Activated naive CD4-positive, alpha-beta T cell treated with anti-CD3 and anti-CD28 coated beads, Interleukin-2, amount 50 U/mL, for 16 hours (primary cell): ENCODE measurements at regions not wholly inside any gene's neighbourhood (a gene's known extent, or its start where the extent isn't known, plus 50 kb on each side); places are given as distances from the start of the nearest gene placed in this dataset.

Experiments used
- DNase-seq: peaks from one replicate; pipeline ENCODE4 v3.0.0-alpha.2; 2020

DNA sequence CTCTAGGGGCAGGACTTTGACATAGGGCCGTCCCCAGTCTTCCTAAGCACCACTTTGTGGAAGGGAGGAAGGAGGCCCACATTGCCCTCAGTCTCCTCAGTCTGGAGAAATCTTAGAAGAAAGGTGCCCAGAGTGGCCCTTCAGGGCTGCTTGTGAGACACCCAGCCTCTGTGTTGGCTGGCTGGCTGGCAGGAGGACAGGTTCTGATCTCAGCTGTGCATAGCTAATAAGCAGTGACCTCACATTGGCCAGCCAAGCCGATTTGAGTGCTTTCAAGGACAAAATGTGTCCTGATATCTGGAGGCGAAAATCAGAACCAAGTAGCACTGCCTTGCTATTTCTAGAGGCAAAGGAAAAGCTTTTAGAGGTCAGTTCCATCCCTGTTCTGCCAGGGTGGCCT is 211.5 kb downstream of the BCOR start:
- DNase-seq: no peak

DNA sequence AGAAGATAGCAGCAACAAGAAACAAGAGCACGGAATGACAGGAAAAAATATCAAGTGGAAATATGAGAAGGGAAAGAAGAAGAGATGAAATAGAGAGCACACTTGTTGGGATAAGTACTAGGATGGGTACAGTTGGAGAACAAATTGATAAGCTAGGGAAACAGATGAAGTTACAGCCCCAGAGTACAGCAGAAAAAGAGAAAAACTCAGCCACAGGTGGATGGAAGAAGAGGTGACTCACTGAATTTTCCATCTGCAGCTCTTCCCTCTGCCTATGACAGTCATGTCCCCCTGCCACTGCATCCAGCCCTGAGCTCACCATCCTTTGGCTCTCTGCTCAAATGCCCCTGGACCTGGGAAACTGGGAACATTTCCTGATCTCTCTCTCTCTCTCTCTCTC is 209.0 kb downstream of the BCOR start:
- no peak for DNase-seq

DNA sequence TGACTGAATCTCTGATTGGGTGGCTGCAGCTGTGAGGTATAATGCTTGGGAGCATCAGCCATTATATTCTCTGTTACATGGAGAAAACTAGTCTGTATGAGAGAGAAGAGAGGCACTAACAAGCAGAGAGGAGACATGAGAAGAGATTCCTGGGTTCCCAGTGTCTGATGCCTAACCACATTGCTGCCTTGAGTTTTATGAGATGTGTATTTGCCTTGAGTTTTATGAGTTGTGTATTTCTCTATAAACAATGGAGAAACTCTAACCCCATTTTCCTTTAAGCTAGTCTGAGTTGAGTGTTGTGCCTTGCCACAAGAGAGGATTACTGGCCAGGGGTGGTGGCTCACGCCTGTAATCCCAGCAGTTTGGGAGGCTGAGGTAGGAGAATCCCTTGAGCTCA is 208.1 kb downstream of the BCOR start:
- no peak for DNase-seq

DNA sequence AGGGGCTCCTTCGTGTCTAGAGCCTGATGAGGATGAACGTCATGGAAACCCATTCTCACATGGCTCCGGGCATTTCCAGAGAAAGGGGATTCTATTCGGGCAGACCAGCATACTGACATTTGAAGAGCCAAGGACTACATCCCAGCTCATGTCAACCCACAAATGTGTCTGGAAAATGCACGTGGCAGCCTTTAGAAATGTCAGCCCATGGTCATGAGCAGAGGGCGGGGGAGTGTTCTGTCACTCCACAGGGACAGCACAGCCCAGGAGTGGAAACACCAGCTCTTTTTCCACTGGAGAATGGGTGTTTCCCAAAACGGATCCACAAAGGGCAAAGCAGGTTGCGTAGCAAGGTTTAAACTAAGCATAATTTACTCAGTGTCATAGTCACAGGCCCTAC is 207.0 kb downstream of the BCOR start:
- no peak for DNase-seq

DNA sequence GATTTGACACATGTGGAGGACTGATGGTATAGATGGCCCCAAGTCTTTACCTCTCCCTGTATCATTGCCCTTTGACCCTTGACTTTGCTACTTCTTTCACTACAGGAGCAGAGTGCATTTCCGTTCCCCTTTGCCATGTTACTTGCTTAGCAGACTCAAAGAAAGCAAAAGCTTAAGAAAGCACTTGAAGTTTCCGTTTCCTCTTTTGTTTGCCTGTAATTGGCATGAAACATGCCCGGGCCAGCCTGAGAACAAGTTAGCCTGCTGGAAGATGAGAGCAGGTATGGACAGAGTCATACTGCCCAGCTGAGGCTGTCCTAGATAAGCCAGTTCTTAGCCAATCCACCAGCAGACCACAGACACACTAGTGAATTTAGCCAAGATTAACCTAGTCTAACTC is 206.0 kb downstream of the BCOR start:
- no peak for DNase-seq

DNA sequence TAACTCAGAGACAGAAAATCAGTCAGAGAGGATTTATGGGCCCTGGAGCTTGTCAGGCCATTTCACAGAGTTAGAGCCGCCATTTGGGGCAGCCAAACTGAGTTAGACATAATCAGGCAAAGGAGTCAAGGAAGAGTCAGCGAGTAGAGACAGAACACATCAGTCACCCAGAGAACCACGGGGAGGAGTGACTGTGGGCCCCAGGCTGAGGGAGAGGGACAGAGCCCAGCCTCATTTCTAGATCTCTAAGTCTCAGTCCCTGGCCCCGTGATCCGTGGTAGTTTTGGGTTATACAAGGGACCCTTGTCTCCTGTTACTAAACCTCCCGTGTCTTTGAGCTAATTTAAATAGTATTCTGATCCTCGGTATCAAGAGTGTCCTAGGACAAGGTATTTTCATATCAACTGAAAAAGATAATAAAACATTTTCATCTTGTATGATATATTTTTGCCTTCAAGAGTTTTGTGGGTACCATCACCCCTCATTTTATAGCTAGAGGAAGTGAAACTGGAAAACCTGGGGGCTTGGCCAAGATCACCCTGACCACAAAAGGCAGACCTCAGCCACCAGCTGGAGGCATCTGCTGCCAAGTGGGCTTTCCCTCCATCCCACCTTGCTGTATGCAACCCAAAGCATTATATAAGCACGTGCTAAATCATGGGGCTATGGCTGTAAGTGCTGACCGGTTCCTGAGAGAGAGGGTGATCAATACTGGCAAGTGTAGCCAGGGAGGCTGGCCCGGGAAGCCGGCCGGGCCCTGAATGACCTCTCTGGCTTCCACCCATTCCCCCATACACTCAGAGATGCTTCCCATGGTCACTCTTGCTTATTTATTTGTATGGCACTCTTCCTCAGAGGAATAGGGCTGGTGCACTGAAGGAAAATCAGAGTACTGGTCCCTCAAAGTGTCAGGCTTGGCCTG is 204.1 kb downstream of the BCOR start:
- DNase-seq: no peak

DNA sequence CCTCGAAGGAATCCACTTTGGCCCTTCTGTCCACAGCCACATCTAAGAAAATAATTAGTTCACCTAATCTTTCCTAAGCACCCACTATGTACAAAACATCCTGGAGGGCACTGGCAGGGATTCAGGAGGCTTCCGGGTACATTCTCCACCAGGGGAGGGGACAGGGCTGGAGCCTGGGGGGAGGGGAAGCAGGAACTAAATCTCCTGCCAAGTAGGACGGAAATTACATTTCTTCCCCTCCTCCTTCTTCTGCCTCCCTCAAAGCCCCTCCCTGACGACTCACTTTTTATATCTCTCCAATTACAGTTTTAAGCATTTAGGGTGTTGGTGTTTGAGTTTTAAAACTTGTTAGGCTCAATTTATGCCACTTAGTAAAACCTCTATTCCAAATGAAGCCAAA is 203.1 kb downstream of the BCOR start:
- DNase-seq: no peak

DNA sequence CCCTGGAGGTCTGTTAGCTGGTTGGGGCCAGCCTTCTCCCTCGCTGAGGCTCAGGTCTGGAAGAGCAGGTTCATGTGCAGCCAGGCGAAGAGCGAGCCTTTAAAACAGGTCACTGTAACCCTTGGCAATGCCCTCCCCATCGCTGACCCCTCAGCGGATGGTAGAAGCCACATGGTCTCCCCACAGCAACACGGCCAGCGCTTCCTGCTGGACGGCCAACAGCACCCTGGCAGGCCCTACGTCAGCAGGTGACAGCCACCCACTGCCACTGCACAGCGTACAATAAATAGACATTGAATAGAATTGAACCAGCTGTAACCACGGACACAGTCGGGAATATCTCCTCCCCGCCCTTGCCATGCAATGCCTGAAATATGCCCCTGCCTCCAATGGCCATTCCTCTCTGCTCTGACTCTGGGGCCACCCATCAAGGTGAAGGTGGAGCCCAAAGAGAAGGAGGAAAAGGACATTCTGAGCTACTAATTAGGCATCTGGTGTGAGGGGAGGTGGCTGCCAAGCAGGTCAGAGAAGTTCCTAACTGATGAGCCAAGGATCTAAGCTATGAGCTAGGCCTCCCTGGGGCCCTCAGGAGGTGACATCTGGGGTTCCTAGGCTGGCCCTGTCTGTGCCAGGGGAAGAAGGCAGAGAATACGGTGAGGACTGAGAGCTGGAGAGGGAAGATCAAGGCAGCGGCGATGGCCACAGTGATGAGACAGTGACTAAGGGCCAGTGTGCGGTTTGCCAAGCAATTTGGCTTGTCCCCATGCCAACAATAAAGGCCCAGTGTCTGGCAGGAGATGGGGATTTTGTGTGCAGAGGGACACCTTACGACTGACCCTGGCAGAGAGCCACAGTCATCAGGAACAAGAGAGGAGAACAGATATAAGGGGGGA is 202.3 kb downstream of the BCOR start:
- no peak for DNase-seq

DNA sequence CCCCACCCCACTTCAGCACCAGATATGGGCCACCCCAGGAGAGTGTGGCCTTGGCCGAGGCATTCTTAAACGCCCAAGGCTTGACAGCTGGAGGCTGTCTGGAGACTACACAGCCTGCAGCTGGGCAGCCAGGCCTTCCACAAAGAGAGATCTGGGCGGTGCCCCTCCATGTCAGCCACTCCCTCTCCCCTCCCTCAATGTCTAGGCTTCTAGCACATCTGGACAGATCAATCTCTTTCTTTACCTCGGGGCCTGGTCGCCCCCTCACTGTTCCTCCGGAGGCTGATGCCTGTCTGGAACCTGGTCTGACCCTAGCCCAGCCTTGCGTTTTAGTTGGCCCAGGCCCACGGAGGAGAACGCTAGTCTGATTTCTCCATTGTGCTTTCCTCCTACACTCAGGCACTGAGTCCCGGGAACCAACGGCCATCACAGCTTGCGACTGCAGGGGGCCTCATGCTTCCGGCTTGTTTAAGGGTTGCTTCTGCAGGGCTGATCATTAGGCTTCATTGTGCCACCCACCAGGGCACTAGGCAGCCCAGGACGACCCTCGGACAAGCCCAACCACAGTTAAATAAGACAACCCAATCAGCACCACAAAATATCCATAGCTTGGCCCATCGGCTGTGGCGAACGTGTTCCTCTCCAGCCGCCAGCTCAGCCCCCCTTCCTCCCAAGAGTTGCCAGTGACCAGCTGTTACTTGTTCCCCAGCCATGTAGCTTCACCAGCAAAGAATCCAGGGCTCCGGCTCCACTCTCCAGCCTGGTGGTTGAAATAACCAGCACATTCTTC is 200.6 kb downstream of the BCOR start:
- no peak for DNase-seq

DNA sequence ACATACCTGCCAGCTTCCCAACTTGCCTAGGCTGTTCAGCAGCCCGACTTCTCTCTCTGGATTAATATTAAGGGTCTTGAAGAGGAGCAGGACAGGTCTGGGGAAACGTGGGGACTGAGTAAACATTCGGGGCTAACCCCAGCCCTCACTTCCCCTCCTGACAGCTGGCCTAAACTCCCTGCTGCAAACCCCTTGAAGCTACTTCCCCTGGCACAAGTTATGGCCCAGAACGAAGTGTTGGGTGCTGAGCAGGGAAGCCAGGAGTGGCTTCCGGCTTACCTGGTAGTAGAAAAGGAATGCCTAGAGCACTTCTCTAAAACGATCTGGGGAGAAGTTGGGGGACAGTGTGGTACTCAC is 200.0 kb downstream of the BCOR start:
- no peak for DNase-seq

DNA sequence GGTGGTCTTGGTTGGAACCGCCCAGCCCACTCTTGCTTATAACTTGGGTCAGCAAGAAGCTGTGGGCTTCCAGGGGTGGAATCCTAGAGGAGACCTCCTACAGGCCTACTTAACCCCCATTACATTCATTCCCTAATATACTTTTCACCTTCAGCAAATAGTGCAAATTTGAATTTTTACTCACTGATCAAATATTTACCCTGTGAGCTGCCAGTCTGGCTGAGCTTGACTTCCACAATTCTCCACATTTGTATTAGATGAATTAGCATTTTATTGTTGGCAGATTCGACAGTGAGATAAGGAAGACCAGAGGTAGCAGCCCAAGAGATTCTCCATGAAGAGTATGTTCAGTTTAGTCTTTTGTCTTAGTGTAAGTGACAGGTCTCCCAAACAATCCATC is 199.6 kb downstream of the BCOR start:
- DNase-seq: no peak

DNA sequence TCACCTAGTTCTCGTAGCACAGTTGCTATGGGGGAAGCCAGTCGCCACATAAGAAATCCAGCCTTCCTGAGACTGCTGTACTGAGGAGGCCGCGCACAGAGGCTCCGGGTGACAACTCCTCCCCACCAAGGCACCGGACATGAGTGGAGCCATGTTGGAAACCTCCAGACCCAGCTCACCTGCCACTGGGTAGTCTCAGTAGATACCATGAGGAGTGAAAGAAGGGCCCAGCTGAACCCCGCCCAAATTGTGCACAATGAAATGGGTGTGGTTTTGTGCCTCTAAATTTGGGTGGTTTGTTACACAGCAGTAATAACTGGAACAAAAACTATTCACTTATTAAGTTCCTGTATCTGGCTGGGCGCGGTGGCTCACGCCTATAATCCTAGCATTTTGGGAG is 198.7 kb downstream of the BCOR start:
- DNase-seq: no peak

DNA sequence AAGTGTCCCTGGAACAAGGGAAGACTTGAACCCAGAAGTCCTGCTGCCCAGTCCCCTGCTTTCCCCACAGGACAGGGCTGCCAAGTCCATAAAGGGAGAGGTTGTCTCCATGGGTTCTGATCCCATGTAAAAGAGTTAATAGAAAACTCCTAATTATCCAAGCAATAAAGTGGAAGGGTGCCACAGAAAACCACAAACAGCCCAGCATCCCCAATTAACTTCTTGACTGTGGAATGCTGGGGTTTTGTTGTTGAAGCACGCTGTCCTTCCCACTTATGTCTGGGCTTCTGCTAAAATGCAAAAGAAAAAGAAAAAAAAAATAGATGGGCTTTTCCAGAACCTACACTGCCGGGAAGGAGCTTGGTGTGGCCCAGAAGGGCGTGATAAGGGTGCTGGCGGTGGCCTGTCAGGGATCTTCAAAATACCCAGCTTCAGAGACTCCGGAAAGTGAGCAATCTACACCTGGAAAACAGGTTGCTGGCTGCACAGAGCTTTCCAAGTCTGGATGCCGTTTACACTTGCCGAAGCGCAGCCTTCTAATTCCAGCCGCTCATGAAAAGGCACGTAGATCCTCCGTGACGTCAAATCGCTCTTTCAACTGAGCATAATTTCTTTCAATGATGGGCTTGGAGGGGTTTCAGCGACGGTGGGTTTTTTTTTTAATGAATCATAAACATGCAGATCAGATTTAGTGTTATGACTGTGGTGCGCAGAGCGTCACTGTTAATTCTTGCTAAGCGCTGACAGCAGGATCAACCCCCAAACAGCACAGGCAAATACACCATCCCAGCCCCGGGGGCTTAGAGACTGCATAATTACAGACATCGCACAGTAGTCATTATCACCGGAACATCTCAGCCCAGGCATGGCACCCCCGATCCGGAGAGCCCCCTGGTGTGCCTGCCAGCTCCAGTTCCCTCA is 197.6 kb downstream of the BCOR start:
- no peak for DNase-seq

DNA sequence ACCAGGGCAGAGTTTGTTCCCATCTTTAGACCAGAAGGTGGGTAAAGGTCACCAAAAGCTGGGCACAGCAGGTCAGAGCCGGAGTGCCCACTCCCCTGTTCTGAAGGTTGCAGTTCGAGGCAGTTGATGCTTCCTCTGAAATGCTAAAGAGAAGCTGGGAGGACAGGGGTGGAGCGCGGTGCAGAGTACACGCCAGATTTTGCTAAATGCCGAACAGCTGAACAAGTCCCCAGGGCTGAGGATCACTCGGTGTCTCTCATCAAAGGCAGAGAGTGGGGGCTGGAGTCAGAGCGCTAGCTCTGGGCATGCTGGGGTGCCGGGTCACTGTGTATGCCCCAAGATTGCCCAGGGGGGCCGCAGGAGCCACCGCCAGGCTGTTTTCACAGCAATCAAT is 197.0 kb downstream of the BCOR start:
- DNase-seq: no peak

DNA sequence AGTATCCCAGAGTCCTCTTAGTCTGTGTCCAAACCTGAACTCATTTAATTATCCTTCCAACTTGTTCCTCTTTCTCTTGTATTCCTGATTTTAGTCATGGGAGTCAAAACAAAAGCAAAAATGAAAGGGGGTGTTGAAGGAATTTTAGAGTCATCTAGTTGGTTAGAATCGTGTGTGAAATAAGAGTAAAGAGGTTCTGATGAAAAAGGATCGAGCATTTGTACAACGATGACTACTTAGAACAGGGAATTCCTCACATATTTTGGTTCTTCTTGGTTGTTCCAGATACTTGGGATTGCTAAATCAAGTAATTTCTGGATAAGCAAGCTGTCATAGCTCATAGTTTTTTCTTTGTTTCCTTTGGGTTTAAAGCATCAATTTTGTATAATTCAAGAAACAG is 194.4 kb downstream of the BCOR start:
- DNase-seq: no peak

DNA sequence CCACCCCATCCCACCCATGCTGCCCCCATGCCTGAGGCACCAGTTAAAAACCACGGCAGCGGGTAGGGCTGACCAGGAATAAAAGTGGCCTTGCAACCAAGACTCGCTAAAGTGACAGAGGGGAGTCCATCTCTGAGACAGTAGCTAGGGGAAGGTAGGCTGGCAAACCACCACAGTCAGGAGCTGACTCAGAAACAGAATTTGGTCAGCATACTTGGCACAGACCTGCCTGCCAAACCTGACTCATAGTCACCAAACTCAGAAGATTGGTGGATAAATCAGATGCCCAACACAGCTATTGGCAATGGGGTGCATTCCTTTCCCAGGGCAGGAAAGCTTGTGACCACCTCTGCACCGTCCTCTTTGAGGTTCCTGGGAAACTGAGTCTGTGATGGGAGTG is 193.8 kb downstream of the BCOR start:
- no peak for DNase-seq

DNA sequence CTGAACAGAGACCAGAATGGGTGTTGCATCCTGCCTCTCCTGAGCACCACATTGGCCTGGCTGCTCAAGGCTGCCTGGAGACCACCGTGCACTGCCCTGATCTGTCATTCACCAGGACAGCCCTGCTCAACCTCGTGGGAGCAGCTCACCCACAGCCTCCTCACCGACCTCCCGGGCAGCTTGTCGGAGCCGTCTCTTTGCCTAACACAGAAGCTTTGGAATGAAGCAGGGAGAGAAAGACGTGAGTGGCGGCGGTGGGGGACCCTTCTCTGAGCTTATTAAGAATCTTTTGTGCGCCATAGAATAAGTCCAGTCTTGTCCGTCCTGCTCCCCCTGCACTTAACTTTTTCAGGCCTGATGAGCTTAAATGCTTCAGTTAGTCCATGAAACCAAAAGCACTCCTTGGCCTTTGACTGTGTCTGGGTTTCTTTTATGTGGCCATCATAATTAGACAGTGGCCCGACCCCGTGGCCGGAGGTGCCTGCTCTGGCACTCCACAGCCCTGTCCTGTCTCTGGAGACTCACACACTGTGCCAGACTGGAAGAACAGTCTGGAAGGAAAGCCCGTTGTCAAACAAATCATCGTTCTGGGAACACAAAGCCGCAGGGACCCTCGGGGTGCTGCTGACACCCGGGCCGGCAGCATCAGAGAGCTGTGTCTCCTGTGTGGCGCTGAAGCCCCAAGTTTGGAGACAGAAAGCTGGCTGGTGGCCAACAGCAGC is 192.8 kb downstream of the BCOR start:
- no peak for DNase-seq

DNA sequence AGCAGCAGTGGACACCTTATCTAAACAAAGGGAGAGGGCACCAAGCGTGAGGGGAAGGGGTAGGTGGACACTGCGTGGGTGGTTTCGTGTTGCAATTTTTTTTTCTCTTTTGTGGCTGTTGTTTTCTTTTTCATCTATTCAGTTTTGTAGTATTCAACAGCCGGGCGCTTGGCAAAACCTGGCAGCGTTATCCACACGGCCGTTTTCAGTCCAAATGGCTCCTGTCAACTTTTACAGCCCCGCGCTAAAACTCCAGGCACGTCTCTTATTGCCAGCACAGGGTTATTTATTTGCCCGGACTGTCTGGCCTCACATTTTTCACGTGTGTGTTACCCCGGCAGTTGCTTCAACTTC is 192.2 kb downstream of the BCOR start:
- DNase-seq: no peak

DNA sequence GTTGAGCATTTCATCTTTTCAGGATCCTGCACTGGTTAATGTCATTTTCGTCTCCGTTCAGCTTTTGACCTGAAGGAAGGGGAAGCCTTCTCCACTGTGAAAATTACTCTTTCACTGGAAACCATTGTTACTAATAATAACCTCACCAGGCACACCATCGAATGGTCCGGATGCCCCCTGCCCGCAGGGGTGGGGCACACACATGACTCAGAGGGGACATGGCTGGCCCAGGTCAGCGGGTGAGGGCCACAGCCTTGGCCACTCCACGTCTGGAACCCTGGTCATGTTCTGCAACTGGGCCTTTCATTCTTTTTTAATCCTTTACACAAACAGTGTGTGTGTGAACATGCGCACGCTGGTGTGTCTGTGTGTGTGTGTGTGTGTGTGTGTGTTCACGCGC is 191.8 kb downstream of the BCOR start:
- DNase-seq: no peak

DNA sequence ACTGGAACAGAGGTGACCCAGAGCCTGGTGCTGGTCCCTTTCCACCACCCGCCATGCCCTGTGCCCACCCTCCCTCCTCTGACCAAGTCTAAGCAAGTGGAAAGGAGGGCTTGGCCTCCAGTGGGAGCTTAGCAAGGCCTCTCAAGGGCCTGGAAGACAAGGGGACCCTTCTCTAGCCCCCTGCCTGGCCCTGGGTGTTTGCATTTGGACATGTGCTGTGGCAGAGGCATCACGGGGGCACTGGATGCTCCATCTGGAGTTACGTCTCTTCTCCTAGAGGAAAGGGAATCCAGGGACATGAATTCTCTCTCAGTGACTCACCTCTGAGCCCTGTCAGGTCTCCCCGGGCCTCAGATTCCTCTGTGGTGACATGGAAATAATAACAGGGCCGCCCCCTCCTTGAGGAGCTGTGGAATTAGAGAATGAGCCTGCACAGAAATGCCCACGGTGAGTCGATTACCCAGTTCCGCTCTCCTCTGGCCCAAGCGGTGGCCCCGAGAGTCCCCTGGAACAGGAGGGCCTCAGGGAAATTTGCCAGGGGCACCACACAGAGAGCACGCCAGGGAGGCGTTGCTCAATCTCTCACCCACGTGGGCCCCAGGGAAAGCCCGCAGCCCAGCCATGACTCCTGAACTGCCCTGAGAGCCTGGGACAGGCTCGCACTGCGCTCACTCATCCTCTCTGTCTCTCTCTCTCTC is 189.6 kb downstream of the BCOR start:
- DNase-seq: no peak

DNA sequence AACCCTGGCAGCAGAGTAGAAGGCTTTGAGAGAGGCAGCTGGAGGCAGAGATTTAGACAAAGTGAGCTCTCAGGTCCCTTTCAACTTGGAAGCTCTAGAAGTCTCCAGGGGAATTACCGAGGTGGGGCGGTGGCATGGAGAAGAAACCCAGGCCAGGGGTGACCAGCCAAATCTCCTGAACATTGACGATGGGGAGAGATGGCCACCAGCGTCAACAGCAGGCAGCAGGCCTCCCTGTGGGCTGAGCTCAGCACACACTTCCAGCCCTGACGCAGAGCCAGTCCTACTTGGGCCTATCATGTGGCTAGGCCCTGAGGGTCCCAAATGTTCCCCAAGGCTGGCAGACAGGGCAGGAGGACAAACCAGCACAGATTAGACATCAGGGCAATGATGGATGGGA is 187.8 kb downstream of the BCOR start:
- DNase-seq: no peak
